Colon (tissue), 2 donors: ENCODE measurements at regions not wholly inside any gene's neighbourhood (a gene's known extent, or its start where the extent isn't known, plus 50 kb on each side); places are given as distances from the start of the nearest gene placed in this dataset.
"Not testable (repeated sequence)": the region's sequence is repeated elsewhere in the genome, so short reads cannot be mapped to it uniquely, and the experiment has no call there.

Experiments used
- FAIRE-seq: peaks from 2 replicates; lab custom pipeline; 2012; peaks lifted over from hg19 to GRCh38; lab: Jason Lieb, UNC
- donor health status: control.
- donor health status: control.

DNA sequence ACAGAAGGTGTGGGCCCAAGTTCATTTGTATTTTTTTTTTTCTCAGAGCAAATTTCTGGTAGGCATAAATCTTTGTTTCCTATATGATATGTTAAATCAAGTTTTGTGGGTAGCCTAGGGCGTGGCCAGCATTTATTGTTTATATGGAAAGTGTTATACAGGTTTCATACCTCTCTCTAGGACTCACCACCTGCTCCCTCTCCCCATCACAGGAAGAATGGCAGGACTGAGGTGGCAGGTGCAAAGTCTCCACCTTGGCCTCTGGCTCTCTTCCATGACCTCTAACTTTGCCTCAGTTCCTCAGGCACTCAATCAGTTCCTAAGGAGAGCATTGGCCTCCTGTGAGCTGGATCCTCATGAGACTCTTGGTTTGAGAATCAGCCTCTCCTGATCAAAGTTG is 172.3 kb upstream of the TSC22D1 start:
- no peak for FAIRE-seq

DNA sequence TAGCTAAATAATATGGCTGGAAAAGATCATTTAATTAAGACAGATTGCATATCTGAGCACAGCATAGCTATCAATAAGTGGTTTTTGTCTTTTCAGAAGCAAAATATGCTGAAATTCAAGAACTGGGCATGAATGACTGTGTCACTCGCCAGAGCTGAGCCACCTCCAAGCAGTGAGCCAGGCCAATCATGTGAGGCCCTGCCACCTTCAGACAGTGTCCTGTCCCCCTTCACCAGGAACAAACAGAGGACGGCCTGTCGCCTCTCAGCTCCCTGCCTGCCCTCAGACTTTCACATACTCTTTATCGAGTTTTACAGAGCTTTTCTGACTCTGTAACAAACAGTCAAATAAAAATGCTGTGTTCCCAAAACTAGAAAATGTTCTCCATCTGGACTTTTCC is 171.0 kb upstream of the TSC22D1 start:
- no peak for FAIRE-seq

DNA sequence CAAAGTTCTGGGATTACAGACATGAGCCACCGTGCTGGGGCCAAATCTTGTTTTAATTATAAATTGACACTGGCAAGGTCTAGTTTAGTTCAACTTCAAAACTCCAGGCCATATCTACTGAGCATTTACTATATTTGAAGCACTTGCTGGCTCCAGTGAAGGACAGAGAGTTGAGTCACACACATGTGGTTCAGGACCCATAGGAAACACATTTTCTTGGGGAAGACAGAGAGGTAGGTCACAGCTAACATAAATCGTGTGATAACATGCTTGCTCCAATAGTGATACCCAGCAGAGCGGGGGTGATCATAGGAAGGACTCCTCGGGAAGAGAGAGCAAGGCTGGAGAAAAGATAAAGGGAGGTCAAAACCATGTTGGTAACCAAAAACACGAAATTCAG is 170.6 kb upstream of the TSC22D1 start:
- FAIRE-seq = no peak

DNA sequence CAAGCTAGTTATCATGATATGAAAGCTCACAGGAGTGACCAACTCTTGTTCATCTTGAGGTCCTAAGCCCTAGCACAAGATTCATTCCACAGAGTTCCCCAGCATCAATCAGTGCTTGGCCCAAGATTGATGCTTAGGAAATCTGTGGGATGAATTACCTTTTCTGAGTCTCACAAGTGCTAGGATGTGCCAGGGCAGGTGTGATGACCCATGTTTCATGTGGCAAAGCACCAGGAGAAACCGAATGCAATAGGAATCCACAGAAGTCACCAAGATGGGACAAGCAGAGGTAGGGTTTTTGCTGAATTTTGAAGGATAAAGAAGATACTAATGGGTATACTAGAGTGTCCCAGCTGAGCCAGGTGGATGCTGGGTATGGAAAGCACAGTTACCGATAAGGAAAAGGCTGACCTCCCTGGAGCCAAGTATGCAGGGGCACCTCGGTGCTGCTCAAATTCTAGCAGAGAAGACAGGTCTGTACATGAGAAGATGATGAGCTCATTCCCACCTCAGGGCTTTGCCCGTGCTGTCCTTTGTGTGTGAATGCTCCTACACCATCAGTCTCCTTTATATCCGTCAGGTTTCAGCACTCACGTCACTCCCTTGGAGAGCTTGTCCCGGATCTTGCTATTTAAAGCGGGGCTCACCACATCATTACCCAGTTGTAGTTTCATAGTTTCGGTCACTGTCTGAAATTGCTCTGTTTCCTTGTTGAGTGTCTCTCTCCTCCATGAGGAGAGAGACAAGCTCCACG is 168.9 kb upstream of the TSC22D1 start:
- no peak for FAIRE-seq

DNA sequence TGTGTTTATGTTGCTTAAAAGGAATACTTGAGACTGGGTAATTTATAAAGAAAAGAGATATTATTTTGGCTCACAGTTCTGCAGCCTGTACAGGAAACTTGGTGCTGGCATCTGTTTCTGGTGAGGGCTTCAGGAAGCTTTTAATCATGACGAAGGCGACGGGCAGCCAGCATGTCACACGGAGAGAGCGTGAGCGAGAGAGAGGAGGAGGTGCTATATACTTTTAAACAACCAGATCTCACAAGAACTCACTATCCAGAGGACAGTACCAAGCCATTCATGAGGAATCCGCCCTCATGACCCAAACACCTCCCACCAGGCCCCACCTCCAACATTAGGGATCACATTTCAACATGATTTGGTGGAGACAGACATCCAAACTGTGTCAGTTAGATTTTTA is 163.4 kb upstream of the TSC22D1 start:
- no peak for FAIRE-seq

DNA sequence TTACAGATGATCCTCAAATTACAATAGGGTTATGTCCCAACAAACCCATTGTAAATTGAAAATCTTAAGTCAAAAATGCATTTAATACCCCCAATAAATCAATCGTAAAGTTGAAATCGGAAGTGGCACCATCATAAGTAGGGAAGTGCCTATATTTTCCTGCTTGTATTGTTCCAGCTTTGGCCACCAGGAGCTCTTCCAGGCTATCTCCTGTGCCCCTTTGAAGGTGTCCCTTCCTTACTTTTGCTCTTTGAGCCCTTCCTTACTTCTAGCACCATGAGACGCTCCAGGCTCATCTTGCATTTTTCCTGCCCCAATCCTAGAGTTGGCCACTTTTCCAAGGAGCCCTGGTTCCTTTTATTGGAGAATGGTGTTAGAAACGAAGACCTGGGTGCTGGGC is 163.0 kb upstream of the TSC22D1 start:
- FAIRE-seq = no peak

DNA sequence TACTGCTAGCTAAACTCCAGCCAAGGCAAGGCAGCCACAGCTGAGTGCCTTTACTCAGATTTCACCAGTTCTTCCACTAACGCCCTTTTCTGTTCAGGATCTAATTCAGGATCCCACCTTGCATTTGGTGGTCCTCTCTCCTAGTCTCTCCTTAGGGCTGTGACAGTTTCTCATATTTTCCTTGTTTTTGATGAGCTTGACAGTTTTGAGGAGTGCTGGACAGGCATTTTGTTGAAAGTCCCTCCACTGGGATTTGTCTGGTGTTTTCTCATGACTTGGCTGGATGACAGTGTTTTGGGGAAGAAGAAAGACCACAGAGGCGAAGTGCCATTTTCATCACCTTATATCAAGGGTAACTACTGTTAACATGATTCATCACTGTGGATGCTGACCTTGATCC is 162.3 kb upstream of the TSC22D1 start:
- FAIRE-seq = no peak

DNA sequence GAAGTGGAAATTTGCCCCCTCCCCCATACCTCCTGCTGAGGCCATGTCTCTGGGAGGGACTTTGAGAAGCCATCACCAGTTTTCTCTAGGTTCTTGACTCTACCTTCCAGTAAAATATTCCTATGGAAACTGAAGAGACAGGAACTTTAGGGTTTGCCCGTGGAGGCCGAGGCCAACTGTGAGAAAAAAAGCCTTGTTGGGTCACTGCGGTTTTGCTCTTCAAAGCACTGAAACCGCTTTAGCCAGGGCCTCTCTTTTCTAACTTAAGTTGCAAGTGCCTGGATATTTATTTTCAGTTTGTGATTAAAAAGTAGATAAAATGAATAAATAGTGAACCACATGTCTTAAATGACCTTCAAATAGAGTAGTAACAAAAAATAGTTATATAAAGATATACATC is 159.7 kb upstream of the TSC22D1 start:
- FAIRE-seq = no peak

DNA sequence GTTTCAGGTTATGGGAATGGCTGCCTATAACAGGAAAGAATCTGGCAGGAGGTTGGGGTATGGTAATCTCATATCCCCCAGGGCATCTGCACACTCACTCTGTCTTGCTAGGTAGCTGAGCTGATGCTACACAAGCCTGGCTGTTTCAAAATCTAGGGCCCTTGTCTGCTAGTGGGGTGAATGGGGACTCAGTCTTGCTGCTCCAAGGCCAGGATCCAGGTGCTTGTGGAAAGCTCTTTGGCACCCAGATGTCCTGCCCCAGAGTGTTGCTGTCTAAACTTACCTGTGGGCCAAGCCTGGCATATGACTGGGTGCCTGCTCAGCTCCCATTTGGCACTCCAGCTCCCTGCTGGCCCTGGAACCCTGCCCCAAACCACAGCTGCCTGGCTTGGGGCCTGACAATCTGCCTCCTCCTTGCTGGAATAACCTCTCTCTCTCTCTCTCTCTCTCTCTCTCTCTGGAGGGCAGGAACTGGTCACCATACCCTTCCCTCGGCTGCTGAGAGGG is 158.1 kb upstream of the TSC22D1 start:
- no peak for FAIRE-seq

DNA sequence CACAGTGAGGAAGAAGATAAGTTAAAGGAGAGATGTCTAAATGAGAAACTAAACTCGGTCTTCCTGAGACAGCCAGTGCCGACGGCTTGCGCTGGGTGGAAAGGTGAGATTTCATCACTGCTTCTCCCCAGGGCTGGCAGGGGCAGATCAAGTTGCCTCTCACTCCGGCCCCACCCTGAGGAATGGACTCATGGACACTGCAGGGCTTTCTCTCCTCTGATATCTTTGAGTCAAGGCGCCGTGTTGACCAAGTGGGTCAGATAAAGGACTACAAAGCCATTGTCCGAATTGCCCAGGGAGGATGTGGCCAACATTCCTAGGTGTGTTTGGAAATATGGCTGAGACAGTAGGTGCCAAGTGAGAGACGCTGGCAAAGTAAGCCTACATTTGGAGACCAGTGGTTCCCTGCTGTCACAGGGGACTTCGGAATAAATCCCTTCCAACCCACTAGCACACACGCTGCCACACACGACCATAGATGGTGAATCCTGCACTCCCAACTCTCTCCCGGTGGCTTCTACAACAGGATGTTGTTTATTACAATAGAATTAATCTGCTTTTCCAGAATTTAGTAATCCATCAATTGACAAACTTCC is 156.5 kb upstream of the TSC22D1 start:
- FAIRE-seq = no peak

DNA sequence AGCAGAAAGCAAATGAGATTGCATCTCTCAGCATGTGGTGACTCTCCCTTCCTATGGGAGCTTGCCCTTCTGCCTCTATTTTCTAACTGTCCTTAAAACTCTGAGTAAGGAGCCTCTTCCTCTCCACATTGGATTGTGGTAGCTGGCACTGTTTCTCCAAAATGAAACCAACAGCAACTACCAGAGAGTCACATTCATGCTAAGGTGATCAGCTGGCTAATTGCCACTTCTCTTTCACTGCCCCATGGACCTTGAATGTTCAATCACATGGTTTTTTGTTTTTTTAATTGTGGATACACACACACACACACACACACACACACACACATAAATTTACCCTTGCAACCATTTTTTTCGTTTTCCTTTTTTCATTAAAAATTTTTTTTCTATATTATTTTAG is 154.7 kb upstream of the TSC22D1 start:
- FAIRE-seq = no peak

DNA sequence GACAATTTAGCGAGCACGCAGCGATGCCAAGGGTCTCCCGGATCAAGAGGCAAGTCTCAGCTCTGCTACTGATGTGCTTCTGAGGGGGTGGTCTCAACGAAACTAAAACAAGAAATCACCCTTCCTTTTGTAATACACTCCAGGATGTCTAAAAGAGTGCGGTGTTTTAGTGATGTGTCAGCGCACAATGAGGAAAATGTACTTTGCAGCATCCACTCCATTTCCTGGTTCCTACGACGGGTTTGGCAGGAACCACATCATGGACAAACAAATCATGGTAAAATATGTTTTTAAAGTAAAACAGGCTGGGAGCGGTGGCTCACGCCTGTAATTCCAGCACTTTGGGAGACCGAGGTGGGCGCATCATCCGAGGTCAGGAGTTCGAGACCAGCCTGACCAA is 154.0 kb upstream of the TSC22D1 start:
- FAIRE-seq = no peak

DNA sequence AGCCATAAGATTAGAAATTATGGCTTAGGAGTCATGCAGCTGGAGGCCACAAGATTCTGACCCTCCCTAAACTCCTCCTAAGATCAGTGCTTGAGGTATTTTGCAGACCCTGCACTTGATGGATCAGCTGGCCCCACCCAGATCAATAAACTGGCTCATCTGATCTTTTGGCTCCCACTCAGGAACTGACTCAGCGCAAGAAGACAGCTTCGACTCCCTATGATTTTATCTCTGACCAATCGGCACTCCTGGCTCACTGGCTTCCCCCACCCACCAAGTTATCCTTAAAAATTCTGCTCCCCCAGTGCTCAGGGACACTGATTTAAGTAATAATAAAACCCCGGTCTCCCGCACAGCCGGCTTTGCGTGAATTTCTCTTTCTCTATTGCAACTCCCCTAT is 151.5 kb upstream of the TSC22D1 start:
- FAIRE-seq = not testable (repeated sequence)

DNA sequence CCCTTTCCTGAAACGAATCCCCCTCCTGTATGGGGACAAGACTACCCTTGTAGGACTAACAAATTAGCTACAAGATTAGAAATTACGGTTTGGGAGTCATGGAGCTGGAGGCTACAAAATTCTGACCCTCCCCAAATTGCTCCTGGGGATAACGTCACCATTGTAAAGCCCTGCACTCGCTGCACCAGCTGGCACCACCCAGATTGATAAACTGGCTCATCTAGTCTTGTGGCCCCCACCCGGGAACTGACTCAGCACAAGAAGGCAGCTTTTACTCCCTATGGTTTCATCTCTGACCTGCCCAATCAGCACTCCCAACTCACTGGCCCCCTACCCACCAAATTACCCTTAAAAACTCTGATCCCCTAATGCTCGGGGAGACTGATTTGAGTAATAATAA is 150.6 kb upstream of the TSC22D1 start:
- no peak for FAIRE-seq

DNA sequence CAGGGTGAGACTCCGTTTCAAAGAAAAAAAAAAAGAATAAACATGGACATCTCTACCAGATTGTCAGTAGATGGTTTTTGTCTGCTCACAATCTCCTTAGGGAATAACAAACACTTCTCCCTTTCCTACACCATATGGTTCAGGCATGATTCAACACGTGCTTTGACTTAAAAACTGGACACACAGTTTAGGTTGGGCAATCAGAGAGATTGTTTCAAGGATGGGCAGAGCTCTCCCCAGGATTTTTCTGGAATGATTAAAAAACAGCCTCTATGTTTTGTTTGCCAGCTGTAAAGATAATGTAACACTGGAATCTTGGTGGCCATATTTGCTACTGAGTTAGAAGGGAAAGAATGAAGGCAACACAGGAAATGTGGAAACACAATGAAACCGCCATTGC is 150.1 kb upstream of the TSC22D1 start:
- no peak for FAIRE-seq

DNA sequence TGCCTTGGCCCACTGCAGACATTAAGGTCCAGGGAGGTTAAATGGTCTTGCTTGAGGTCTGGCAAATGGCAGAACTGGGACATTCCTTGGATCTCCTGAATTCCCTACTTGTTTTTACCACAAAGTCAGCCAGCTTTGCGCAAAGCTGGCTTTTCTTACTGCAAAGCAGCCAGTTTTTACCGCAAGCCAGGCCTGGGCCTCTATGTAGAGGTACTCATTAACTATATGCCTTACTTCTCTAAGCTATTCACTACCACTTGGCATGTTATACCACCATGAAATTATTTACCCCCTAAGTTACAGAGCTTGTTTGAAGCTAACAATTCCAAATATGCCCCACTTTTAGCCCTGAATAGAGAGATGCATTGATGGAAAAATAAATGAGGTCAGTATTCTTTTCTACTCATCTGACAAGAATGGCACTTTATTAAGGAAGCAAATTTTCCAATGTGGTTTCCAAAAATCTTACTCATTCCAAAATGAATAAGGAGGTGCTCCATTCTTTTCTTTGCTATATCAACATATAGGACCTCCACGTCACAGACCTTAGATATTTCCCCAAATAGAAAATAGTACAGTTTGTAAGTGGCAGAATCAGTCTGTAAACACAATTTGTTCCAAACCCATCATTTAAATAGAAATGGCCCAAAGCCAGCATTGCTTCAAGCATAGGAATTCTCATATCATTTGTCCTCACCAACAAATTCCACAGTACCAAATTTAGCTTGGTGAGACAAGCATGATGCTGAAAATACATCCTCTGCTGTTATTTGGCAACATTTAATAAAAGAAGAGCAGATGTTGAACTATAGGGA is 143.9 kb upstream of the TSC22D1 start:
- FAIRE-seq = no peak

DNA sequence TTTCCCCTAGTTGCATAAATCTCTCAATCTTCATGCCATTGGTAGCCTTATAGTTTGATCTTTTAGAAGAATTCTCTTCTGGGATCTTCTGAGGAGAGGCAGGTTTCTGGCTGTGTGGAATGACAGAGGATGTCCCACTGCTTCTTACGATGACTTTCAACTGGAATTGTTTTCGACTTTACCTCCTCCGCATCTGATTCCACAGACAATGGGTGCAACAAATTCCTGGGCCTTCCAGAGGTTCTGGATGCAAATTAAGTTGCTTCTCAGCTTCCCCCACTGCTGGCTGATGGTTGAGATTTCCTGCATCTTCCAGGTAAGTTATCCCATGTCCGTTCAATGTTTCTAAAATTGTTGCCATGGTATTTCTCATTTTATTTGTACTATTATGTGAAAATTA is 142.3 kb upstream of the TSC22D1 start:
- FAIRE-seq = no peak

DNA sequence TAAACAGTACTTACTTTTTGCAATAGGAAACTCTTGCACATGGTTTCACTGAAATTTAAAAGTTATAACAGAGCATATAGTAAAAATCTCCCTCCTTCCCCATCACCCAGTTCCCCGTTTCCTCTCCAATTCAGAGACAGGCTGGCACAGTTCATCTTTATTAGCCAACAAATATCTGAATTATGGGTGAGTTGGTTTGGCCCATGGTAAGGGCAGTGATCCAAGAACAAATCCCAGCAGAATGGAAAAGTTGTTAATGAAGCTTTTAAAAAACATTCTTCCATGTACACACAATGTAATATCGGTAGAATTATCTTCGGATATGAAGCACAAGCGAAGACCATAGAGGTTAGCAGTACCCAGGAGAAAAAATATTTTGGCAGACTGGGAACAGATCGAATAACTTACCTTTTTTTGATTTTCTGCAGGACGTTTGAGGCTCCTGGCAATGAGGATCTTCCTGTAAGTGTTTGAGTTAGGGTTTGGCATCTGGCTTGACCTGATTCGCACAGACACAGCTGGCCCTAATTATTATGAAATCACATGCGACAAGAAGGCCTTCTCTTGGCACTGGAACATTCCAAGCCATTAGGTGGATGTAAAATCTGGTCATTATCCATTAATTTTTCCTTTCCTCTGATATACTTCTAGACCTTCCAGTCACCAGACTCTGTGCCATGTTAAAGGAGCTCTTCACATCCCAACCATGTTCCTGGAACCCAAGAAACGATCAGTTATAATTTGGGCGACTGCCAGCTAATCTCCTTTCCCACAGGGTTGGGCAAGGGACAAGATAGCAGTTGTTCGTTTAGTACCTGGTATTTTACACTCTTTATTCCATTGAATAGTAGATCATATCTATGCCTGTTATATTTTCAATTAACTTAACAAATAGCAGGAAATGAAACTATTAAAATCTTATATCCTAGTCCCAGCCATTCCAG is 139.4 kb upstream of the TSC22D1 start:
- no peak for FAIRE-seq

DNA sequence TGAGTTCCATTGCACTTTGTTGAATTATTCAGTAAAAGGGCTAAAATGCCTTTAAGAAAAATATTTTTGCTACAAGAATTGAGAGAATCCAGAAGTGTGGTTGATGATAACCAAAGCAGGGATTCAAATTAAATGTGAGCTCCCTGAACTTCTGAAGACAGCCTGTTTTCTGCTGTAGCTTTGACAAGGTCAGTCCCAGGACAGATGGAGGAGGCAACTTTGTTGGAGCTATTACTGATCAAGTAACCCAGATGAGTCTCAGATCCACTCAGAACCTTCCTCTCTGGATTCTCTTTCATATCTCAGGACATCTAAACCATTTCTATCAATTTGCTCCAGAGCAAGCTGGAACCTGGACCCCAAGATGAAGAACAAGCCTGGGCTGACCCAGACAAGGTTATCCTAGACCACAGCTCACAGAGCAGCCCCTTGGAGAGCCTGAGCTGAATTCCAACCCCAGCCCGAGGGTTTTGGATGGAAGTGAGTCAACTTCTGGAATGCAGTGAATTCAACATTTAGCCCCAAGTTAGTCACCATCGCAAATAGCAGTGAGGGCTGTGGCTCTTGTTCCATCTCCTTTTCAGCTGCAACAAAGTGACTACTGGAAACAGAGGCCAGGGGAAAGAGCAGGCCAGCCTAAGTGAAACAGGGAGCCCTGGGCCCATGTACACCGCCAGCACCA is 137.8 kb upstream of the TSC22D1 start:
- no peak for FAIRE-seq

DNA sequence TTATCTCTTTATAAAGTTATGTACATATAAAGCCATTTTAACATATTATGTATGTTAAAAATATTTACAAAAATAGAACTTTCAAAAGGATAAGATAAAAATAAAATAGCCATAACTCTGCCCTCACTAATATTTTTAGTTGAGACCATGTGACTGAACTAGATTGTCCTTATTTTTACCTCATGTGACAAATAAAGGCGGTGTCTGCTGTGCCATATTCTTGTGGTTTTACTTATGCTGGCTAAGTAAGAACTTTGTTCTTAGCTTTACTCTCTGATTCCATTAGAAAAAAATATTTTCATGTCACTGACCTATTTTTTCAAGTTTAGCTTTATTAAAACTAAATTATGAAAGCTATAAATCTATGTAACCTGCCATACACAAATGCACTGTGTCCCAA is 135.6 kb upstream of the TSC22D1 start:
- no peak for FAIRE-seq

DNA sequence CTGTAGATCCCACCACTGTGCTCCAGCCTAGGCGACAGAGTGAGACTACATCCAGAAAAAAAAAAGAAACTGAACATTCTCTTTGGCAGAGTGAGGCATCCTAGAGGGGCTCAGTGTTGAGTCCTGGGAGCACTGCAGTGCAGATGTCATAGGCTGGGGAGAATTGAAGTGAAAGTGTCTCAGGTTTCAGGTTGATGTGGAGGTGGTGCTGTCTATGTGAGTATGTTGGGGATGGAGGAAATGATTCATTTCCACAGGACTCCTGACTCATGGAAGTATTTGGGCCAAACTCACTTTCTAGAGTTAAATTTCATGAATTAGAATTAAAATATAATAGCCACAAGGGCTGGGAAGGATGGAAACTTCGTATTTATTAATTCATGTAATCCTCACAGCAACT is 134.4 kb upstream of the TSC22D1 start:
- FAIRE-seq = no peak
